HG02623 (cell line): ENCODE measurements at regions not wholly inside any gene's neighbourhood (a gene's known extent, or its start where the extent isn't known, plus 50 kb on each side); places are given as distances from the start of the nearest gene placed in this dataset.
A peak's percentile ranks its signal among the peaks of the same experiment; 100 is the strongest.

Source experiments
- ATAC-seq: cut with Tn5 transposase; IDR thresholded peaks from one replicate; pipeline ENCODE4 v1.9.1; 2021; ENCODE audit warnings: moderate library complexity; ENCODE audit not compliant: unreplicated experiment

GRCh38 chr15:38168467-38169070, 84.1 kb upstream of the SPRED1 start:
- no peak for ATAC-seq

- ATAC-seq: no peak
Measured at GRCh38 chr15:38171973-38172372, 80.7 kb upstream of the SPRED1 start.

GRCh38 chr15:38174691-38175090, 77.9 kb upstream of the SPRED1 start:
- ATAC-seq: no peak

GRCh38 chr15:38176155-38176554, 76.5 kb upstream of the SPRED1 start:
- ATAC-seq: peak; percentile 91

- ATAC-seq: no peak
Measured at GRCh38 chr15:38176691-38177090, 75.9 kb upstream of the SPRED1 start.

GRCh38 chr15:38182900-38183299, 69.7 kb upstream of the SPRED1 start:
- ATAC-seq: no peak

- no peak for ATAC-seq
Measured at GRCh38 chr15:38186507-38186906, 66.1 kb upstream of the SPRED1 start.

GRCh38 chr15:38187630-38188313, 64.9 kb upstream of the SPRED1 start:
- ATAC-seq: no peak

- no peak for ATAC-seq
Measured at GRCh38 chr15:38189671-38190295, 62.9 kb upstream of the SPRED1 start.

GRCh38 chr15:38190501-38190900, 62.1 kb upstream of the SPRED1 start:
- ATAC-seq: no peak

GRCh38 chr15:38192496-38192895, 60.1 kb upstream of the SPRED1 start:
- ATAC-seq: no peak

- ATAC-seq: no peak
Measured at GRCh38 chr15:38193496-38193895, 59.1 kb upstream of the SPRED1 start.

GRCh38 chr15:38195191-38195901, 57.3 kb upstream of the SPRED1 start:
- ATAC-seq: no peak

- no peak for ATAC-seq
Measured at GRCh38 chr15:38196076-38196475, 56.6 kb upstream of the SPRED1 start.

- ATAC-seq: no peak
Measured at GRCh38 chr15:38197553-38197952, 55.1 kb upstream of the SPRED1 start.

- ATAC-seq: no peak
Measured at GRCh38 chr15:38201714-38202113, 50.9 kb upstream of the SPRED1 start.

- ATAC-seq: no peak
Measured at GRCh38 chr15:38202361-38202760, 50.3 kb upstream of the SPRED1 start.
